GM12872 (cell line): ENCODE measurements at regions not wholly inside any gene's neighbourhood (a gene's known extent, or its start where the extent isn't known, plus 50 kb on each side); places are given as distances from the start of the nearest gene placed in this dataset.

Experiments used
- TF ChIP-seq, protein P1 (sequence below): IDR thresholded peaks from 3 replicates; pipeline ENCODE4 v1.5.1; 2011; ENCODE audit warnings: low read depth, mild to moderate bottlenecking, low read length, moderate library complexity; ENCODE audit not compliant: insufficient read depth

DNA sequence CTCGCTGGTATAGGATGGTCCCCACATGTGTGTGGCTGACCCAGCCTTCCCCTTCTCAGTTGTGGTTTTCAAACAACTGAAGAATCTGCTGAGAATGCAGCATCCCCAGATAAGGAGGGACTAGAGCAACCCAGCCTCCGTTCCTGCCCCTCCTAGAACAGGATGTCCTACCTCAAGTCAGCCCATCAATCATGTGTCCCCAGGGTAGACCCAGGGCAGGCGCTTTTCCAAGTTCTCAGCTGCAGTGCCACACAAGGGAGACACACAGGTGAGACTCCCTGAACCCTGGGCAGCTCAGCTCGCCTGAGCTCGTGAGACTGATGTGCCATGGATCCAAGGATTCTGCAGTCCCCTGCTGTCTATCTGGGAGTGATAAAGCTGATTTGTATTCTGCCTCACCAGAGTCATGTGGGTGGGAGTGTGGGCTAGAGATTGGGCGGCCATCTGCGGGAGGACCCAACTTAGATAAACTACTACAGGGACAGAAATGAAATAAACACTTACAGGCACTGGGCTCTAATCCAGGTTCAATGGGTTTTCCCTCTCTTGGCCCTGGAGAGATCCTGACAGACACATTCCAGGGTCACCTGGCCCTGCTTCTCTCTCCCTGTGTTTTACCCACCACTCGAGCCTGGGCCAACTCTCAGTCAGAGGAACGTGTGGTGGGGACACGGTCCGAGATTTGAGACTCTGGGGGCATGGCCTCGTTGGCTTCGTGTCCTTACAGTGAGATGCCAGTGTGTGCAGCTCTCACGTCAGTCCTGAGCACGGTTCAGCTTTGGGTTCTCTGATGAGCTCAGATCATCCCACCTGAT is 303.5 kb upstream of the SFSWAP start:
- TF ChIP-seq, protein P1, sequence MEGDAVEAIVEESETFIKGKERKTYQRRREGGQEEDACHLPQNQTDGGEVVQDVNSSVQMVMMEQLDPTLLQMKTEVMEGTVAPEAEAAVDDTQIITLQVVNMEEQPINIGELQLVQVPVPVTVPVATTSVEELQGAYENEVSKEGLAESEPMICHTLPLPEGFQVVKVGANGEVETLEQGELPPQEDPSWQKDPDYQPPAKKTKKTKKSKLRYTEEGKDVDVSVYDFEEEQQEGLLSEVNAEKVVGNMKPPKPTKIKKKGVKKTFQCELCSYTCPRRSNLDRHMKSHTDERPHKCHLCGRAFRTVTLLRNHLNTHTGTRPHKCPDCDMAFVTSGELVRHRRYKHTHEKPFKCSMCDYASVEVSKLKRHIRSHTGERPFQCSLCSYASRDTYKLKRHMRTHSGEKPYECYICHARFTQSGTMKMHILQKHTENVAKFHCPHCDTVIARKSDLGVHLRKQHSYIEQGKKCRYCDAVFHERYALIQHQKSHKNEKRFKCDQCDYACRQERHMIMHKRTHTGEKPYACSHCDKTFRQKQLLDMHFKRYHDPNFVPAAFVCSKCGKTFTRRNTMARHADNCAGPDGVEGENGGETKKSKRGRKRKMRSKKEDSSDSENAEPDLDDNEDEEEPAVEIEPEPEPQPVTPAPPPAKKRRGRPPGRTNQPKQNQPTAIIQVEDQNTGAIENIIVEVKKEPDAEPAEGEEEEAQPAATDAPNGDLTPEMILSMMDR, result no peak

DNA sequence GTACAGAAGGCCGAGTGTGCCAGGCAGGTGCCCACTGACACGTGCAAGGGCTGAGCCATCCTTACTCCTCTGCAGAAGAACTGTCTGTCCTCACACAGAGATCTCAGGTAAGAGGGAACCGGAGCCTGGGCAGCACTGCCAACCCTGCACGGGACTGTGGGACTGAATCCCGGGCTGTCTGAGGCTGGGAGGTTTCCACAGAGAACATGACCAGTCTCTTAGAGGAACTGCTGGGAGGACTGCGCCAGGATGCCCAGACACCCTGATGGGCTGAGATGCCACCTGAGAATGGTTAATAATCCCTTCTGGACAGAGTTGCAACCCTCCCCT is 302.9 kb upstream of the SFSWAP start:
- TF ChIP-seq, protein P1, result no peak

DNA sequence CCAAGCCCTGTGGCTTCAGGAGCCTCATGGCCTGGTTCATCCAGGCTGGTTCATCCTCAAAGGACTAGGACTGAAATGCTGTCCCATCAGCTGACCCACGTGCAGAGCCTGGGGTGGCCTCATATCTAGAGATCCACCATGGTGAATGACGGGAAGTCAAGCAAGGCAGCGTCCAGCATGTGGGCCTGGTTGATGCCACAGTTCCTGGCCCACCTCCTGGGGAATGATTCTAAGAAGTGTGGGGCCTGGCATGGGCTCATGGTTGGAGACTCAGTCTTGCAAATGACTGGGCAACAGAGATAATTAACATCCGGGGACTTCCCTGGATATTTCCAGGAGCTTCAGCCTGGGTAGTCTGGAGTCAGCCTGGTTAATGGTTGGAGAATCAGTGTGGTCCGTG is 302.4 kb upstream of the SFSWAP start:
- TF ChIP-seq, protein P1, result no peak

DNA sequence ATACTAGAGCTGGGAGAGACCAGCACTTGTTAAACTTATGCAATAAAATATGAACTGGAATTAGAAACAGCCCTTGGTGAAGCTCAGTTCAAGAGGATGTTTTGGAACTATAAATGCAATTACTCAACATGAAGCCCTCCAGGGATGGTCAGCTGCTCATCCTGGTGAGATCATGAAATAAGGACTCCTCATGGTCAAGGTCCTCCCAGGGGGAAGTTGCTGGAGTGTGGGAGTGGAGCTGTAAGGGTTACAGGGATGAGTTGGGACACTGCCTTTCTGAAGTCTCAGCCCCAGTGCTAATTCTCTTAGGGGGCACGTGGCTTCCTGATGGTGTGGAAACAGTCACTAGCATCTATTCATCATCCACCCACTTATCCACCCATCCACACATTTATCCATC is 301.7 kb upstream of the SFSWAP start:
- TF ChIP-seq, protein P1, result no peak

DNA sequence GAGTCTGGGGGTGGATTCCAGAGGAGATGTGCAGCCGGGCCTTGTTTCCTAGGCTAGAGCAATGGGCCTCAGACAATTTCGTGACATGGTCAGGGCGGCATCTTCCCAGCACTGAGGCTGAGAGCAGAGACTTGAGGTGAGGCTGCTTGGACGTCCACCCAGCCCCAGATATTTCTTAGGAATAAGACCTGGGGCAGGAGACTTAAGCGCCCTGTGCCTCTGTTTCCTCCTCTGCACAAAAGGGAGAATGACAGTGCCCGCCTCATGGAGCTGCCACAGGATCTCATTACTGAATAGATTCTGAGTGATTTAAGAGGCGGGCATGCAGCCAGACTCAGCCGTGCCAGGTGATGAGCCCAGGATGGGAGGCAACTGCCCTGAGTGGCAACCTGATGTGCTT is 297.9 kb upstream of the SFSWAP start:
- TF ChIP-seq, protein P1, result no peak

DNA sequence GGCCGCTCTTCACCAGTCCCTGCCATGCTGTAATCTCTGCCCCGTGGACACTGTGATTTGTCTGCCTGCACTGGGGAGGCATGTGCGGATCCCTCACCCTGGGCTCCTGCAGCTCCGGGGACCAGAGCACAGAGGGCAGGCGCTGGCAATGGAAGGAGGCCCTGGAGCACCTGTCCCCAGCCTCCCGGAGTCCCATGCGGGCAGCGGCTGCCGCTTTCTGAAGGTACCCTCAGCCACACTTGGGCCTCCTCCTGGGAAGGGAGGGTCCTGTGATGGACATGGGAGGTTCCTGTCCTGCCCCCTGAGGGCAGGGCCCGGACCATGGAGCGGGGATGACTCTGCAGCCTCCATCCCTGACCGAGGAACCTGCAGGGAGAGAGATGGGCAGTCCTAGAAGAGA is 297.4 kb upstream of the SFSWAP start:
- TF ChIP-seq, protein P1, result no peak

DNA sequence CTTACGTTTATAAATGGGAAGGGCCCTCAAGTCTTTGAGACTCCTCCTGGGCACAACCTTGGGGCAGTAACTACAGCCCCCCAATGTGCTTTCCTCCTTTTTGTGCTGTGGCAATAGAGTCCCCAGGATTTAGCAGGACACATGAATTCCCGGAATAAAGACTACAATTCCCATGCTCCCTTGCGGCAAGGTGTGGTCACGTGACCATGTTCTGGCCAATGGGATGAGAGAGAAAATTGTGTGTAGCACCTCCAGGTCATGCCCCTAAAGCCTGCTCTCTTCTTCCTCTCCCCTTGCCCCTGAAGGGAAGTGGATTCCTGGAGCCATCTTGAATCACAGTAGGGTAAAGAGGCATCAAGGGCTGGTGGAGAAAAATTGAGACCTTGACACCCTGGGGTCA is 295.1 kb upstream of the SFSWAP start:
- TF ChIP-seq, protein P1, result no peak
